HS-5 (cell line): ENCODE measurements at regions not wholly inside any gene's neighbourhood (a gene's known extent, or its start where the extent isn't known, plus 50 kb on each side); places are given as distances from the start of the nearest gene placed in this dataset.
A peak's percentile ranks its signal among the peaks of the same experiment; 100 is the strongest.
"Not testable (repeated sequence)": the region's sequence is repeated elsewhere in the genome, so short reads cannot be mapped to it uniquely, and the experiment has no call there.

Source experiments
- DNase-seq: peaks from one replicate; pipeline ENCODE4 v3.0.0-alpha.2; 2012; ENCODE audit warnings: low read depth

- not testable (repeated sequence) for DNase-seq
Measured at GRCh38 chr5:62223312-62223670, 82.7 kb upstream of the KIF2A start.

- DNase-seq = not testable (repeated sequence)
Measured at GRCh38 chr5:62224987-62225601, 80.9 kb upstream of the KIF2A start.

- DNase-seq = not testable (repeated sequence)
Measured at GRCh38 chr5:62230876-62231388, 75.1 kb upstream of the KIF2A start.

GRCh38 chr5:62231576-62231975 lies 74.4 kb upstream of the KIF2A start:
- DNase-seq = no peak

- not testable (repeated sequence) for DNase-seq
Measured at GRCh38 chr5:62232218-62232617, 73.8 kb upstream of the KIF2A start.

- peak; percentile 32 for DNase-seq
Measured at GRCh38 chr5:62233083-62234046, 72.6 kb upstream of the KIF2A start.

- DNase-seq = not testable (repeated sequence)
Measured at GRCh38 chr5:62236593-62236992, 69.4 kb upstream of the KIF2A start.

GRCh38 chr5:62237944-62238343 lies 68.1 kb upstream of the KIF2A start:
- not testable (repeated sequence) for DNase-seq

GRCh38 chr5:62238584-62238983 lies 67.4 kb upstream of the KIF2A start:
- not testable (repeated sequence) for DNase-seq

GRCh38 chr5:62240494-62240893 lies 65.5 kb upstream of the KIF2A start:
- not testable (repeated sequence) for DNase-seq

GRCh38 chr5:62242000-62242399 lies 64.0 kb upstream of the KIF2A start:
- DNase-seq = not testable (repeated sequence)

GRCh38 chr5:62243046-62243445 lies 63.0 kb upstream of the KIF2A start:
- not testable (repeated sequence) for DNase-seq

- DNase-seq = not testable (repeated sequence)
Measured at GRCh38 chr5:62248192-62248591, 57.8 kb upstream of the KIF2A start.

GRCh38 chr5:62250085-62250484 lies 55.9 kb upstream of the KIF2A start:
- DNase-seq = not testable (repeated sequence)

- not testable (repeated sequence) for DNase-seq
Measured at GRCh38 chr5:62250919-62251318, 55.1 kb upstream of the KIF2A start.

- not testable (repeated sequence) for DNase-seq
Measured at GRCh38 chr5:62252519-62252918, 53.5 kb upstream of the KIF2A start.

GRCh38 chr5:62255551-62255950 lies 50.5 kb upstream of the KIF2A start:
- not testable (repeated sequence) for DNase-seq

- DNase-seq = no peak
Measured at GRCh38 chr5:62256161-62257019, 49.6 kb upstream of the KIF2A start.
